GM12864 (cell line): ENCODE measurements at regions not wholly inside any gene's neighbourhood (a gene's known extent, or its start where the extent isn't known, plus 50 kb on each side); places are given as distances from the start of the nearest gene placed in this dataset.

Source experiments
- DNase-seq: peaks from one replicate; pipeline ENCODE4 v3.0.0-alpha.2; 2011; ENCODE audit warnings: low read depth
- H3K4me3 ChIP-seq: 2 replicates; pipeline ENCODE4 v1.5.1; 2011; ENCODE audit warnings: mild to moderate bottlenecking, low read depth, low read length, control low read depth
- CTCF ChIP-seq: IDR thresholded peaks from 2 replicates; pipeline ENCODE4 v1.5.1; 2011; ENCODE audit warnings: low read depth, mild to moderate bottlenecking, moderate library complexity, low read length, control low read depth, inconsistent platforms; ENCODE audit errors: missing control alignments

GRCh38 chr6:139582956-139583355, 208.5 kb upstream of the CITED2 start:
- H3K4me3 ChIP-seq: no peak overlapping the region
- no peak for DNase-seq
- TF ChIP-seq CTCF: no peak

- no peak for DNase-seq
- H3K4me3 ChIP-seq: no peak overlapping the region
- no peak for TF ChIP-seq CTCF
Measured at GRCh38 chr6:139581485-139581865, 207.0 kb upstream of the CITED2 start.

DNA sequence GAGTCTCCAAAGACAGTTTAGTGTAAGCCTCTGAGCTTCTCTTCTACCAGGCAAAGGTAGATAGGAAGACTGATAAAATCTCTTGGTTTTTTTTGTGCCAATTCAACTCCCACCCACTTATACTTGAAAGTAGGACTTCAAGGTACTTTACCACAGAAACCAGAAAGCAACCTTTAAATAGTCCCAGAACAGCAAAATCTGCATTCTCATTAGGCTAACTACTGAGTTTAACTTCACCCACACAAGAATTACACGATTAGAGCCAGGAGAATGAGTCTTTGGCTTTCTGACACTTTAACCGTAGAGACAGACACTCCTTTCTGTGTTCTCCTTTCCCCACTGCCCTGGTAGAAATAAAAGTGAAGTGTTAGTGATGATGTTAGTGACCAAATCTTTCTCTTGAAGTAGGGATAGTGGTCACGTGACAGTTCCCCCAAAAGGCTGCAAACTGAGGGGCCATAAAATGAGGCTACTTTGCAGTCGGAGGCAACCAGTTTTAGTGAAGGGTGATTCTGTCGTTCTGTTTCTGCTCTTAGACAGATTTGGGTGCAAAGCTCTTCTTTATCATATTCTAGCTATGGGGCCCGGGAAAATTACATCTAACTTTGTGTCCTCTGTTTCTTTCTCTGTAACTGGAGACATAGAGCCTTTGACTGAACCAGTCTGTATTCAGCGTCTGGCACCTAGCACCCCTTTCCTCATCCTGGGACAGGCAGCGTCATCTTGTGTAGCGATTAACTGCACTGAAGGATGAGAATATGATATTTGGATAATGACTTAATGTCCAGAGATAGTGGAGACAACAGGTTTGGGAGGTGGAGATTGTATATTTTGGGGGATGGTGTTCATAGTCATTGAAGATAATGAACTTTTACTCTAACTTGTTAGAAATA, 206.4 kb upstream of the CITED2 start:
- no peak for TF ChIP-seq CTCF
- peak; percentile 53 for DNase-seq
- H3K4me3 ChIP-seq: no peak overlapping the region

GRCh38 chr6:139577763-139578604, 203.5 kb upstream of the CITED2 start:
- DNase-seq: no peak
- no peak for TF ChIP-seq CTCF
- no peak overlapping the region for H3K4me3 ChIP-seq

GRCh38 chr6:139577124-139577762, 202.8 kb upstream of the CITED2 start:
- no peak for TF ChIP-seq CTCF
- DNase-seq: no peak
- no peak overlapping the region for H3K4me3 ChIP-seq

GRCh38 chr6:139572001-139572400, 197.6 kb upstream of the CITED2 start:
- no peak for TF ChIP-seq CTCF
- no peak for DNase-seq
- H3K4me3 ChIP-seq: no peak overlapping the region
